ENCODE measurements at regions not wholly inside any gene's neighbourhood (a gene's known extent, or its start where the extent isn't known, plus 50 kb on each side); places are given as distances from the start of the nearest gene placed in this dataset.

- Histone ChIP-seq H3K79me2 (ENCODE audit: insufficient read depth, low read depth) (no peaks in the 10 kb centered on the region), H4K20me1 (ENCODE audit: insufficient read depth) (no peaks in the 10 kb centered on the region), H3K9ac (no peak overlapping the region), H3K27me3 (ENCODE audit: insufficient read depth, low read depth) (no peaks in the 10 kb centered on the region), H3K27ac (no peak overlapping the region), H3K4me3 (IDR thresholded peaks at IDR 0.05; ENCODE audit: insufficient read depth, low read depth, low read length) (no peak overlapping the region), H2AFZ (ENCODE audit: low read depth) (no peak overlapping the region), H3K4me2 (no peak overlapping the region), H3K36me3 (ENCODE audit: insufficient read depth) (no peaks in the 10 kb centered on the region), H3K4me1 (ENCODE audit: low read depth, poor library complexity, severe bottlenecking) (no peaks in the 10 kb centered on the region)
- no peak for TF ChIP-seq CTCF (conservative IDR thresholded peaks at IDR 0.05; ENCODE audit: low read depth, low read length)
These were observed 176.7 kb upstream of the SLC8A1 start for GRCh38 chr2:40628556-40628955.

GRCh38 chr2:40629768-40630434 is 178.0 kb upstream of the SLC8A1 start:
- TF ChIP-seq CTCF (conservative IDR thresholded peaks at IDR 0.05; ENCODE audit: low read depth, low read length): no peak
- H3K36me3 ChIP-seq (ENCODE audit: insufficient read depth): no peaks in the 10 kb centered on the region
- no peak overlapping the region for H3K9ac ChIP-seq
- H2AFZ ChIP-seq (ENCODE audit: low read depth): no peak overlapping the region
- no peaks in the 10 kb centered on the region for H3K79me2 ChIP-seq (ENCODE audit: insufficient read depth, low read depth)
- no peaks in the 10 kb centered on the region for H3K27me3 ChIP-seq (ENCODE audit: insufficient read depth, low read depth)
- no peaks in the 10 kb centered on the region for H4K20me1 ChIP-seq (ENCODE audit: insufficient read depth)
- H3K4me2 ChIP-seq: no peak overlapping the region
- H3K4me1 ChIP-seq (ENCODE audit: low read depth, poor library complexity, severe bottlenecking): no peaks in the 10 kb centered on the region
- H3K4me3 ChIP-seq (IDR thresholded peaks at IDR 0.05; ENCODE audit: insufficient read depth, low read depth, low read length): no peak overlapping the region
- H3K27ac ChIP-seq: no peak overlapping the region

- H2AFZ ChIP-seq (ENCODE audit: low read depth): no peak overlapping the region
- TF ChIP-seq CTCF (conservative IDR thresholded peaks at IDR 0.05; ENCODE audit: low read depth, low read length): no peak
- H4K20me1 ChIP-seq (ENCODE audit: insufficient read depth): no peaks in the 10 kb centered on the region
- H3K27me3 ChIP-seq (ENCODE audit: insufficient read depth, low read depth): no peaks in the 10 kb centered on the region
- H3K4me1 ChIP-seq (ENCODE audit: low read depth, poor library complexity, severe bottlenecking): no peaks in the 10 kb centered on the region
- no peak overlapping the region for H3K27ac ChIP-seq
- H3K36me3 ChIP-seq (ENCODE audit: insufficient read depth): no peaks in the 10 kb centered on the region
- no peak overlapping the region for H3K4me2 ChIP-seq
- no peaks in the 10 kb centered on the region for H3K79me2 ChIP-seq (ENCODE audit: insufficient read depth, low read depth)
- H3K4me3 ChIP-seq (IDR thresholded peaks at IDR 0.05; ENCODE audit: insufficient read depth, low read depth, low read length): no peak overlapping the region
- H3K9ac ChIP-seq: no peak overlapping the region
These were observed 187.4 kb upstream of the SLC8A1 start for GRCh38 chr2:40639320-40639719.

GRCh38 chr2:40642237-40642636 is 190.3 kb upstream of the SLC8A1 start:
- Histone ChIP-seq H3K4me2 (no peak overlapping the region), H3K79me2 (ENCODE audit: insufficient read depth, low read depth) (no peaks in the 10 kb centered on the region)
- TF ChIP-seq CTCF (conservative IDR thresholded peaks at IDR 0.05; ENCODE audit: low read depth, low read length): no peak

More at GRCh38 chr2:40642237-40642636, 190.3 kb upstream of the SLC8A1 start:
- Histone ChIP-seq H3K4me1 (ENCODE audit: low read depth, poor library complexity, severe bottlenecking) (no peaks in the 10 kb centered on the region), H3K27me3 (ENCODE audit: insufficient read depth, low read depth) (no peaks in the 10 kb centered on the region), H3K4me3 (IDR thresholded peaks at IDR 0.05; ENCODE audit: insufficient read depth, low read depth, low read length) (no peak overlapping the region), H3K27ac (no peak overlapping the region), H3K9ac (no peak overlapping the region), H3K36me3 (ENCODE audit: insufficient read depth) (no peaks in the 10 kb centered on the region), H2AFZ (ENCODE audit: low read depth) (no peak overlapping the region), H4K20me1 (ENCODE audit: insufficient read depth) (no peaks in the 10 kb centered on the region)
